NAMALWA (cell line): ENCODE measurements at regions not wholly inside any gene's neighbourhood (a gene's known extent, or its start where the extent isn't known, plus 50 kb on each side); places are given as distances from the start of the nearest gene placed in this dataset.
"Not testable (repeated sequence)": the region's sequence is repeated elsewhere in the genome, so short reads cannot be mapped to it uniquely, and the experiment has no call there.

Source experiments
- DNase-seq: peaks from one replicate; pipeline ENCODE4 v3.0.0-alpha.2; 2015; ENCODE audit warnings: low spot score

DNA sequence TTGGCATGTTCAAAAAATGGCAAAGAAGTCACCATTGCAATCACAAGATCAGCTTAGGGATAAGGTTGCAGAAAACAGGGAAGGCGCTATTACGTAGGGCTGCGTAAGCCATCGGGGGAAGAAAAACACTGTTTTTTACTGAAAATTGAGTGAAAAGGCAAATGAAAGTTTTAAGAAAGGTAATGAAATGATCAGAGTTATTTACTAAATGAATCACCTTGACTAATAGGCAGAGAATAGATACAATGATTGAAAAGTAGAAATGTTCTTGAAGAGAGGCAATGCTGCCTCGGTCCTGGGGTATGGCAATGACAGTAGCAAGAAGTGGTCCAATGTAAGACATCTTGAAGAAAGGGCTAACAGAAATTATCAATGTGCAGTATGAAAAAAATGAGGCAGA, 1227.8 kb upstream of the ZEB2 start:
- DNase-seq: no peak

GRCh38 chr2:145745387-145745721, 1225.4 kb upstream of the ZEB2 start:
- not testable (repeated sequence) for DNase-seq

GRCh38 chr2:145744541-145745386, 1224.8 kb upstream of the ZEB2 start:
- no peak for DNase-seq

DNA sequence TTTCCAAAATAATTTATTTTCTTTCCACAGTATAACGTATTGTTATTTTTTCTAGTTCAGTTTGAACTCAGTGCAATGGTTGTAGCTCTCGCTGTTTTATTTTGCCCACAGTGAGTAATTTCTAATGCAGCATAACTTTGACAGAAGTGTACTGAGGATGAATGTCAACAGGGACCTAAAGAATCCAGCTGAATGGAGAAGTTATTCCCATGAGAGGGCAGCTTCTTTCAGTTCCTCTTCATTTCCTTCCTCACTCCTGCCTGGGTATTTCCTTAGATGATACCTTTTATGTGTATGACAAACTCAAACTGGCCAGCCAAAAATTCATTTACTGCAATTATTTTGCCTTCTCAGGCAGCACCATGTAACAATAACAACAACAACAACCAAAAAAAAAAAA, 1223.1 kb upstream of the ZEB2 start:
- DNase-seq: peak; percentile 73

DNA sequence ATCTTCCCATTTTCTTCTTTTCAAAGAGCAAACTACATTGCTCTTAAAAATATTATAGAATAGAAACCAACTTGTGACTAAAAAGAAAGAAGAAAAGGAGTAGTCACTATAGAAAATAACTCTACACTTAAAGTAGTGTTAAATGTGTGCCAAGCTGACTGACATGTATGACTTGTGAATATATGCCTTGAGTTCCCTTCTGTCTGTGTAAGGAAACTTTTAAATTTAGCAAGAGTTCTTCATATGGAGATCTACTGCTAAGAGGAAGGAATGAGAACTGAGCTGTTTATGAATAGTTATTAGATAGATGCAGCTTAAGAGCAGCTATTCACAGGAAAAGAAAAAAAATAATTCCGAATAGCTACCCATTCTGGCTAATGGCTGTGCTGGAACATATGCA, 1221.7 kb upstream of the ZEB2 start:
- no peak for DNase-seq

DNA sequence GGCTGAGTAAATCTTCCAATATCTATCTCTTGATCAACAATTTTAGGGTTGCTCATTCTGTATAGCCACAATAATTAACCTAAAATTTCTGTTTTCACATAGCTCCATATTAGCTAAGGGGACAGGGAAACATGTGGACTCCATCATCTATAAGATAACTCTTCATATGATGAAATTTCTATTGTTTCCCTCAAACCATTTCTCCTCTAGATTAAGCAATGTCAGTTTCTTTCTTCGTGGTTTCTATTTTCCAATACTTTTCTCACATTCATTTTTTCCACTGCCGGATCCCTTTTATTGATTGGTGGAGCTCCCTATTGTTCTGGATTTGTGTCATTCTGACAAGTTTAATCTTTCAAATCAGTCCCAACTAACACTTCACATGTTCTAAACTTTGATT, 1221.3 kb upstream of the ZEB2 start:
- no peak for DNase-seq

GRCh38 chr2:145740302-145740701, 1220.4 kb upstream of the ZEB2 start:
- no peak for DNase-seq

GRCh38 chr2:145739681-145740080, 1219.8 kb upstream of the ZEB2 start:
- DNase-seq: no peak

DNA sequence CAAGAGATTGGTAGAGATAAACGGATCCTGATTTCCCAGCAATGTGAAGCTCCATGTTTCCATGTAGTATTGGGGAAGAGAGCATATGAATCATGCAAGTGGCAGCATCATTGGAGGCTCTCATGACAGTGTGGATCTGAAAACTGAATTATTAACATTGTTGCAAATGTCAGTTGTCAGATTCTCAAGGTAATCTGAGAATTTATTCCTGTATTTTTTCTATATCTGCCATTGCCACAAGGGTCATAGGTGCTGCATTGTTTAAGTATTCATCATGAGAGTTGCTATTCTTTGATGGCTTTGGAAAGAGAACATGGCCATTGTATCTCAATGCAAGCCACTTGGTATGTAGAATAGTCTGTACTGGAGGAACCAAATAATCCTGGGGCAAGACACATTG, 1217.0 kb upstream of the ZEB2 start:
- no peak for DNase-seq

- DNase-seq: no peak
These were observed 1211.5 kb upstream of the ZEB2 start for GRCh38 chr2:145731467-145731866.

- no peak for DNase-seq
These were observed 1210.3 kb upstream of the ZEB2 start for GRCh38 chr2:145729993-145730770.

- DNase-seq: no peak
These were observed 1209.6 kb upstream of the ZEB2 start for GRCh38 chr2:145729481-145729880.

DNA sequence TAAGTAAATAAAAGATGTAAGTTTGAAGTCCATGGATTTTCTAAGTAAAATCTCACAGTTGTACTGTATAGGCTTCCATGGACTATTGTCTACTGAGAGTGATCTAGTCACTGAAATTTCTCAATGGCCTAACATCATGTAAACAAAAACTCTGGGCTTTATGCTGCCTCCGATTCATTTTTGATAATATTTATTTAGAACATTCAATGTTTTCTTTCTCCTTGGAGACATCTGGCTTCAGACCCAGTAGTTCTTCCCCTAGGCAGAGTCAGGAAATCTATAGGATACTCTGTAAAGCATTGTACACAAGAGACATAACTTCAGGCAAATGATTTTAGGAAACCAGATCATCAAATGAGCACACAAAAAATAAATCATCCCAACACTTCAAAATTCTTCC, 1208.6 kb upstream of the ZEB2 start:
- DNase-seq: no peak

DNA sequence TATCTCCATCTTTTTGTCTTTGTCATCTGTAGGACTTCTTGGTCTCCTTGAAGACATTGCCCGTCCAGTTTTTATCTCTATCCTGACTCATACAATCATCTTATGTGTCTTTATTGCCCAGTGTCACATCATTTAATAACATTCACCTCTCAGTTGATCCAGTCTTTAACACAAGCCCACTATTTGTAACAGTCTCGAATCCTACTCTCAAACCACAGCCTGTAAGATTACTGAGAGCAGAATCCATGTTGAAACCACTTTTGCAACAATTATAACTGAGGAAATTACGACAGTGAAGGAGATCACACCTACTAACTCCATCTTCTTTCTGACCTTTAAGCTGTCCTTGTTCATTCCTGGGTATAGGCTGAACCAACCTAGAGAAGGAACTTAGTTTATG, 1206.0 kb upstream of the ZEB2 start:
- no peak for DNase-seq

DNA sequence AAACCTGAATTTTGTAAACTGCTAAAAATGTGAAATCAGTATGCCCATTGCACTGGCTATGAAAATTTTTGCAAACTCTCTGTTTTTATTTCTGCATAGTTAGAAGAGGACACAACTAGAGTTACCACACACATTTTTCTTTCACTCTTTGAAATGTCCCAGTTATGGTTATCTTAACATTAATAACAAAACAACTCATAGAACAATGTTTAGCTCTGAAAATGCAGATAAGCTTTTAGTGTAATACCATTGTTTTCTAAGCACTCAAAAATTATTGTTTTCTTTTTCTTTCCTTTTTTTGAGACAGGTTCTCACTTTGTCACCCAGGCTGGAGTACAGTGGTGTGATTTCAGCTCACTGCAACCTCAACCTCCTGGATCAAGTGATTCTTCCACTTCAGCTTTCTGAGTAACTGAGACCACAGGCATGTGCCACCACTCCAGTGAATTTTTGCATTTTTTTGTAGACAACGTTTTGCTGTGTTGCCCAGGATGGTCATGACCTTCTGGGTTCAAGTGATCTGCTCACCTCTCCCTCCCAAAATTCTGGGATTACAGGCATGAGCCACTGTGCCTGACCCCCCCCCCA, 1204.5 kb upstream of the ZEB2 start:
- DNase-seq: no peak

DNA sequence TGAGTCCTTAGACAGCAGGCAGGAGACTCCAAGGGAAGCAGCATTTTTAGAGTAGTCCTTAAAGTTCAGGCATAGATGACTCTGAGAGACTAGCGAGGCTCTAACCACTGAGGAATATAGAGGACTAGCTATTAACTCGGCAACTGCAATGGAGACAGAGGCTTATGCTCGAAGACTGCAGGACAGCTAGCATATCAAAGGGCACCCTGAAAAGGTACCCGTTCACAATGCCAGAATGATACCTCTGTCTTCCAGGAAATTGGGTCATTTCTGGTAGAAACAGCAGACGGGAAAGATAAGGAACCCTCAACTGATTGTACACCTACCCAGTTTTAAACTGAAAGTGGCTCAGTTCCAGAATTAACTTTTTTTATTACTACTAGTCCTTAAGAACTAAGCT, 1204.0 kb upstream of the ZEB2 start:
- DNase-seq: no peak

GRCh38 chr2:145721681-145722080, 1201.8 kb upstream of the ZEB2 start:
- DNase-seq: no peak

DNA sequence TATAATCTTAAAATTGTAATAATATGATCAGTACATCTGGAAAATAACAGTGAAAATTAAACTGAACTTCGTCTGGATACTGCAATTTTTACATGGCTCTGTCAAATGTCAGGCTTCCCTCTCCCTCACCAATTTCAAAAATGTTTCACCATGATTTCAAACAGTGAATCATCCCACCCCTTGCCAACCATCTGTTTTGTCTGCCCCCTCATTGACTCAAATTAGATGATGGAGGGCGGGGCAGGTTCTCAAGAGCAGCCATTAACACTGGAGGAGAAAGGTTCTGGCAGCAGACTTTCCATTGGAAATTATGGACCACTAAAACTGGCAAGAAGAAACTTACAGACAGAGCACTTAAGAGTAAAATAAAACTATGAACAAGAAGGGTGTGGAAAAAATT, 1195.7 kb upstream of the ZEB2 start:
- DNase-seq: no peak

- no peak for DNase-seq
These were observed 1190.4 kb upstream of the ZEB2 start for GRCh38 chr2:145710303-145710702.

DNA sequence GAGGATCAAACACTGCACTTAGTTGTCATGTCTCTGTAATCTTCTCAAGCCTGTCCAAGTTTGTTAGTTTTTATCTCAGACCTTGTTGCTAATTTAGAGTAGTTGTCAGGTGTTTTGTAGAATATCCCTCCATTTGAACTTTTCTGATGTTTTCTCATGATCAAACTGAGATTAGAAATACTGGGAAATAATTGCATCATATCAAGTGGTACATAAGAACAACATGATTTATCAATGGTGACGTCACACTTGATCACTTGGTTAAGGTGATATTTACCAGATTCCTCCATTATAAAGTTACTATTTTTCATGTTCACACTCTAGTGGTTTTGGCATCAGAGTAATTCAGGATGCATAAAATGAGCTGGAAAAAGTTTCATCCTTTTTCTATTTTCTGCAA, 1182.4 kb upstream of the ZEB2 start:
- no peak for DNase-seq

- peak; percentile 62 for DNase-seq
These were observed 1173.1 kb upstream of the ZEB2 start for GRCh38 chr2:145692971-145693478.

GRCh38 chr2:145691659-145692058, 1171.7 kb upstream of the ZEB2 start:
- peak; percentile 18 for DNase-seq

DNA sequence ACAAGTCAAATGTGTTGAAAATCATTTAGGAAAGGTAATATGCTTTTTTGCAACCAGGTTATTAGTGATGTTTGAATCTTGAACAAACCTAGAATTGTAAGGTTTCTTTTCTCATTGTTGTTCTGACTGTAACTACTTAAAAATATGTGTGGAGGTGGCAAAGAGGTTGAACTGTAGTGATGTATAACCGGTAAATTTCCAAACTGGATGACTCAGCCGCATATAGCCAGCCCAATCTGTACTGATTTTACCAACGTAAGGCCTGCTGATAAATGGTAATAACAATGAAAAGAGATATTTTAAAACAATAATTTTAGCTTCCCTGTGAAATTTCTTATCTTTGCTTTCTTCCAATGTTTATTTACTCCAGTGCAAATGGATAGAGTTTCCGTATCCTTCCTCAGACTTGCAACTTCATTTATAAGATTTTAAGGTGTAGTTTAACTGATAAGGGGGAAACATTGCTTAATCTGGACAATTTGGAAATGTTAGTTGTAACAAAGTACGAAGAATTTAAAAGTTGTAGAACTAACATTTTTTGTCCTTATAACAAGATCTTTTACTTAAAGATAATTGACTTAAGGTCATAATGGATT, 1170.4 kb upstream of the ZEB2 start:
- no peak for DNase-seq
